Brain microvascular endothelial cell (primary cell): ENCODE measurements at regions not wholly inside any gene's neighbourhood (a gene's known extent, or its start where the extent isn't known, plus 50 kb on each side); places are given as distances from the start of the nearest gene placed in this dataset.
"Not testable (repeated sequence)": the region's sequence is repeated elsewhere in the genome, so short reads cannot be mapped to it uniquely, and the experiment has no call there.

Experiments
- DNase-seq: peaks from one replicate; pipeline ENCODE4 v3.0.0-alpha.2; 2020
- H3K27ac ChIP-seq: fragments of 250-450 bp; sonication (Bioruptor Pico); 2 replicates; pipeline ENCODE4 v1.5.1; 2020; ENCODE audit warnings: mild to moderate bottlenecking, moderate library complexity
- H3K27me3 ChIP-seq: fragments of 250-450 bp; sonication (Bioruptor Pico); replicated peaks from 2 replicates; pipeline ENCODE4 v1.5.1; 2020; ENCODE audit warnings: mild to moderate bottlenecking
- H3K36me3 ChIP-seq: fragments of 250-450 bp; sonication (Bioruptor Pico); replicated peaks from 2 replicates; pipeline ENCODE4 v1.5.1; 2020; ENCODE audit warnings: mild to moderate bottlenecking
- H3K4me3 ChIP-seq: 2 replicates; pipeline ENCODE4 v1.5.1; 2011; ENCODE audit warnings: low read depth, mild to moderate bottlenecking, control low read depth, low read length, moderate library complexity
- in situ Hi-C: cut with HindIII; loops from 2 replicates; pipeline ENCODE4 v1.10.0; 2017; ENCODE audit warnings: low sequenced_read_pairs, low pct_ligation_motif_present
- TF ChIP-seq, protein P1 (sequence below): IDR thresholded peaks from 2 replicates; pipeline ENCODE4 v1.5.1; 2011; ENCODE audit warnings: low read depth, mild to moderate bottlenecking, moderate library complexity, low read length, control low read depth, inconsistent platforms; ENCODE audit errors: missing control alignments

DNA sequence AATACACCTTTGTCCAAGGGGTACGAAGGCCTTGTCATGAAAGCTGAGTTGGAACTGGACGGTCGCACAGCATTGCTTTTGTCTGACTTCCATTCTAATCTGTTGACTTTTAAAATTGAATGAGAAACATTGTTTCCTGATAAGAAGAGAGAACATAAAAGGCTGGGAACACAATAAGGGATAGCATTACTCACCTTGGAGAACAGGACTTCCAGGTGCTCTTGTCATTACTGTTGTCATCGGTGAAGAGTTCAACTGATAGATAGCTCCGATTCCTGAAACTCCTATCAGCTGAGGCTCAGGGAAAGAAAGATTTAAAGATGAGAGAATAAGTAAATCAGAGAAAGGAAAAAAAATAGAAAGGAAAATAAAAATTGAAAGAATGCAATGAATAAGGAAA is 351.1 kb downstream of the KCNJ2 start:
- TF ChIP-seq, protein P1, sequence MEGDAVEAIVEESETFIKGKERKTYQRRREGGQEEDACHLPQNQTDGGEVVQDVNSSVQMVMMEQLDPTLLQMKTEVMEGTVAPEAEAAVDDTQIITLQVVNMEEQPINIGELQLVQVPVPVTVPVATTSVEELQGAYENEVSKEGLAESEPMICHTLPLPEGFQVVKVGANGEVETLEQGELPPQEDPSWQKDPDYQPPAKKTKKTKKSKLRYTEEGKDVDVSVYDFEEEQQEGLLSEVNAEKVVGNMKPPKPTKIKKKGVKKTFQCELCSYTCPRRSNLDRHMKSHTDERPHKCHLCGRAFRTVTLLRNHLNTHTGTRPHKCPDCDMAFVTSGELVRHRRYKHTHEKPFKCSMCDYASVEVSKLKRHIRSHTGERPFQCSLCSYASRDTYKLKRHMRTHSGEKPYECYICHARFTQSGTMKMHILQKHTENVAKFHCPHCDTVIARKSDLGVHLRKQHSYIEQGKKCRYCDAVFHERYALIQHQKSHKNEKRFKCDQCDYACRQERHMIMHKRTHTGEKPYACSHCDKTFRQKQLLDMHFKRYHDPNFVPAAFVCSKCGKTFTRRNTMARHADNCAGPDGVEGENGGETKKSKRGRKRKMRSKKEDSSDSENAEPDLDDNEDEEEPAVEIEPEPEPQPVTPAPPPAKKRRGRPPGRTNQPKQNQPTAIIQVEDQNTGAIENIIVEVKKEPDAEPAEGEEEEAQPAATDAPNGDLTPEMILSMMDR: no peak
- in situ Hi-C loops: no loop called here
- H3K36me3 ChIP-seq: no peaks in the 10 kb centered on the region
- no peak overlapping the region for H3K4me3 ChIP-seq
- no peak overlapping the region for H3K27ac ChIP-seq
- DNase-seq: no peak
- H3K27me3 ChIP-seq: no peaks in the 10 kb centered on the region

DNA sequence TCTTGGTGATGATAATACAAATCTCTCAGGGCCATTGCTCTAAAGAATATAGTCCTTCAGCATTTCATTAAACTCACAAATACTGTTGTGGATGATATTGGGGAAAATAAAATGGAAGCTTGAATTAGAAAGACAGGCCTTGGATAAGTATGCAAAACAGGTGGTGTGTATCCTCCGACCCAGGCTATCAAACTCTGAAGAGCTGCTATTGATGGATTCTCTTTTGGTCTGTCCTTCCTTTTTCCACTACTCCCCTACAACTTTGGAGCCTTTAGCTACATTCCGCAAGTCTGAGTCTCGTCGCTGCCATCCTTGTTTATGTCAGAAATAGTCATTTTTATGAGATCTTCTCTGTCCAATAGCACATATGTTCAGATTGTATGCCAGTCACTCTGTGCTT is 351.6 kb downstream of the KCNJ2 start:
- Histone ChIP-seq H3K27me3 (no peaks in the 10 kb centered on the region), H3K27ac (no peak overlapping the region), H3K4me3 (no peak overlapping the region), H3K36me3 (no peaks in the 10 kb centered on the region)
- DNase-seq: no peak
- TF ChIP-seq, protein P1: no peak
- in situ Hi-C loops: no loop called here

DNA sequence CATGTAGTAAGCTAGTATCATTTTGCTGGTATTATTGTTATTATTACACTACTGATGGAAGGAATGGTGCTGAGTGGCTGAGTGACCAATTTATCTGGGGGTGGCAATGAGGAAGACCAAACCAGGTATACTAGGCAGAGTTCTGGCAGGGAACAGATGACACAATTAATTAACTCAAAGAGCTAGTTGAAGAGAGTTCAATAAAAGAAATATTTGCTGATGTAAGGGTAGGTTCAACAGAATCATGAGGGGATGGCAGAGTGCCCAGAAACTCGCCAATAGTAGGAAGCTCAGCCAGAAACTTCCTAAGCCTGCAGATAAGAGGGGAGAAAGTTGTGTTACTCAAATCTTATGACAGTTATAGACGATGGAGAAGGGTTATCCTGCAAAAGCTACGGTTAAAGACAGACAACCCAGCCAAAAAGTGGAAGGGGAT is 352.5 kb downstream of the KCNJ2 start:
- H3K4me3 ChIP-seq: no peak overlapping the region
- in situ Hi-C loops: no loop called here
- TF ChIP-seq, protein P1: no peak
- H3K27me3 ChIP-seq: no peaks in the 10 kb centered on the region
- no peaks in the 10 kb centered on the region for H3K36me3 ChIP-seq
- H3K27ac ChIP-seq: no peak overlapping the region
- DNase-seq: peak; percentile 5

DNA sequence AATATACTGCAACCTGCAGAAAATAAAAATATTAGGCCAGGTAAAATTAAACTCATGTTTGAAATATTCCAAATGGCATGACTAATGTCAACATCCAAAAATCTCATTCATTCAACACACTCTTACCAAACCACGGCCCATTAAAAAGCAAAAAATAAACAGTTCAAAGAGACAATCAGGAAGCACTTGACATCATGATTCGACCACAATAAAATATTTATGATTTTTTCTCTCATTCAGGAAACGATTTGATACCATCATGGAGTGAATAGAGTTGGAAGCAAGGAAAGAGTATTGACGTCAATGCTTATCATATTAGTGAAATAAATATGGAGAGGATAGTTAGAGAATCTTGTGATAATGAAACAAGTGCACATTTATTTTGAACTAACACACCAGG is 354.1 kb downstream of the KCNJ2 start:
- DNase-seq: no peak
- Histone ChIP-seq H3K27ac (no peak overlapping the region), H3K36me3 (no peaks in the 10 kb centered on the region), H3K4me3 (no peak overlapping the region), H3K27me3 (no peaks in the 10 kb centered on the region)
- in situ Hi-C loops: no loop called here
- TF ChIP-seq, protein P1: no peak

DNA sequence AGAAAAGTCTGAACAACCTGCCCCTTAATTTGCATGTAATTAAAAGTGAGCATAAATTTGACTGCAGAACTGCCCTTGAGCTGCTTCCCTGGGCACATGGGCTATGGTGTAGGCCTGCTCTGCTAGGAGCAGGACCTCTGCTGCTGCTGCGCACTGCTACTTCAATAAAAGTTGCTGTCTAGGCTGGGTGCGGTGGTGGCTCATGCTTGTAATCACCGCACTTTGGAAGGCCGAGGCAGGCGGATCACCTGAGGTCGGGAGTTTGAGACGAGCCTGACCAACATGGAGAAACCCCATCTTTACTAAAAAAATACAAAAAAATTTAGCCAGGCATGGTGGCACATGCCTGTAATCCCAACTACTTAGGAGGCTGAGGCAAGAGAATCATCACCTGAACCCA is 355.7 kb downstream of the KCNJ2 start:
- H3K36me3 ChIP-seq, H3K4me3 ChIP-seq, in situ Hi-C loops, DNase-seq, H3K27me3 ChIP-seq, H3K27ac ChIP-seq: not testable (repeated sequence)

DNA sequence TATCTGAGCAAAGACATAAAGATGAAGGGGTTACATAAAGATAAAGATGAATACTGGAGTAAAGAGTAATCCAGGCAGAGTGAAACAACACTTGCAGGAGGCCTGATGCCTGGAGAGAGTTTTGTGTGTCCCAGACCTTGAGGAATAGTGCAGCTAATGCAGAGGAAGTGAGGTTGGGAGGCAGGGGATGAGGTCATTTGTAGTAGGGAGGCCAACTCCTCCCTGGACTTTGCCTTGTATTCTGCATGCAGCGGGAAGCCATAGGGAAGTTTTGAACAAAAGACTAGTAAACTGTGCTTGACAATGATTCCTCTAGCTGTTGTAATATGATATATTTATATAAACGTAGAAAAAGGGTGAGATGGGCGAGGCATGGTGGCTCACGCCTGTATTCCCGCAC is 356.6 kb downstream of the KCNJ2 start:
- TF ChIP-seq, protein P1: no peak
- DNase-seq: no peak
- Histone ChIP-seq H3K27me3 (no peaks in the 10 kb centered on the region), H3K4me3 (no peak overlapping the region), H3K27ac (no peak overlapping the region), H3K36me3 (no peaks in the 10 kb centered on the region)
- in situ Hi-C loops: no loop called here
